HCT116 (cell line): ENCODE measurements at regions not wholly inside any gene's neighbourhood (a gene's known extent, or its start where the extent isn't known, plus 50 kb on each side); places are given as distances from the start of the nearest gene placed in this dataset.

ENCODE experiments used
- ATAC-seq: fragments of 200-7000 bp; cut with Tn5 transposase; 2 replicates; pipeline ENCODE4 v1.9.1; 2020; ENCODE audit warnings: mild to moderate bottlenecking, moderate library complexity
- BruUV-seq: library from RNA; stranded (reverse); fragments of 400-500 nt; replicated peaks from 2 replicates; lab custom pipeline; 2021; lab: Mats Ljungman, UMichigan
- CTCF ChIA-PET: fragments of 300-600 bp; sonication (Branson Sonifier 250); formaldehyde crosslinking; loops from one replicate; lab custom pipeline; 2021; ENCODE audit warnings: antibody characterized with exemption; lab: Charles Lee
- POLR2A ChIA-PET: fragments of 300-600, 350-600 bp; sonication (Branson Sonifier 250); formaldehyde crosslinking; loops from one replicate; lab custom pipeline; 2021; ENCODE audit warnings: antibody characterized with exemption; lab: Charles Lee
- RAD21 ChIA-PET, 2 experiments: fragments of 300-600 bp; sonication (Branson Sonifier 250); formaldehyde crosslinking; loops; one replicate each; lab custom pipeline; 2023; ENCODE audit warnings: low total read pairs in 2 of 2; ENCODE audit not compliant: uncharacterized antibody in 2 of 2, unreplicated experiment in 2 of 2, low non-redundant PET in 1 of 2; lab: Charles Lee
- DNase-seq: peaks from one replicate; pipeline ENCODE4 v3.0.0-alpha.2; 2010; ENCODE audit warnings: low read depth, low spot score
- H2AFZ ChIP-seq: fragments of 200-600 bp; shearing (Covaris generic), sonication (generic); 2 replicates; pipeline ENCODE4 v1.6.1; 2017; ENCODE audit warnings: low read depth, mixed run types, mixed read lengths, antibody characterized with exemption, low read length; ENCODE audit not compliant: poor library complexity, severe bottlenecking
- H3K27ac ChIP-seq: 2 replicates; pipeline ENCODE4 v1.5.1; 2012; ENCODE audit warnings: low read depth, low read length
- H3K27me3 ChIP-seq: fragments of 200-600 bp; sonication (generic); 2 replicates; pipeline ENCODE4 v1.6.1; 2016; ENCODE audit warnings: mixed run types, low read length, mixed read lengths; ENCODE audit not compliant: insufficient read depth
- H3K36me3 ChIP-seq, 2 experiments: fragments of 200-500 bp in 1 of 2; fragments of 200-600 bp in 1 of 2; sonication (Bioruptor generic) in 1 of 2; sonication (generic) in 1 of 2; 2 replicates each; pipeline versions ENCODE4 v1.5.1 to v1.6.1; 2014 to 2016; ENCODE audit warnings: low read length in 2 of 2, inconsistent platforms in 1 of 2, mixed read lengths in 1 of 2, mixed run types in 1 of 2; ENCODE audit not compliant: insufficient read depth in 2 of 2, control insufficient read depth in 1 of 2
- H3K4me1 ChIP-seq, 2 experiments: fragments of 200-600 bp in 1 of 2; sonication (generic) in 1 of 2; 2 replicates each; pipeline versions ENCODE4 v1.5.1 to v1.6.1; 2012 to 2017; ENCODE audit warnings: low read length in 2 of 2, inconsistent platforms in 1 of 2, mild to moderate bottlenecking in 1 of 2, mixed read lengths in 1 of 2, mixed run types in 1 of 2, moderate library complexity in 1 of 2; ENCODE audit not compliant: insufficient read depth in 2 of 2, control insufficient read depth in 1 of 2
- H3K4me2 ChIP-seq: fragments of 200-600 bp; sonication (generic); 2 replicates; pipeline ENCODE4 v1.6.1; 2017; ENCODE audit warnings: mixed run types, low read length, mixed read lengths
- H3K4me3 ChIP-seq, 2 experiments: fragments of 200-600 bp in 1 of 2; sonication (generic) in 1 of 2; replicated peaks in 1 of 2; 2 replicates each; pipeline ENCODE4 v1.5.1; 2011 to 2016; ENCODE audit warnings: low read length in 2 of 2, control low read depth in 1 of 2, low read depth in 1 of 2, mild to moderate bottlenecking in 1 of 2, mixed read lengths in 1 of 2, mixed run types in 1 of 2
- H3K79me2 ChIP-seq: fragments of 200-600 bp; sonication (generic); 2 replicates; pipeline ENCODE4 v1.6.1; 2017; ENCODE audit warnings: mild to moderate bottlenecking, mixed run types, low read length, moderate library complexity, mixed read lengths; ENCODE audit not compliant: insufficient read depth
- H3K9ac ChIP-seq: fragments of 200-600 bp; sonication (generic); 2 replicates; pipeline ENCODE4 v1.6.1; 2016; ENCODE audit warnings: low read length, mixed read lengths
- H3K9me2 ChIP-seq: fragments of 200-600 bp; sonication (generic), shearing (Covaris generic); 2 replicates; pipeline ENCODE4 v1.6.1; 2017; ENCODE audit warnings: mixed run types, mild to moderate bottlenecking, moderate library complexity; ENCODE audit not compliant: insufficient read depth
- H3K9me3 ChIP-seq, 2 experiments: fragments of 200-500 bp in 1 of 2; fragments of 200-600 bp in 1 of 2; sonication (Bioruptor generic) in 1 of 2; sonication (generic) in 1 of 2; 2 replicates each; pipeline ENCODE4 v1.6.1; 2014 to 2017; ENCODE audit warnings: low read length in 2 of 2, mixed read lengths in 2 of 2, inconsistent platforms in 1 of 2, low read depth in 1 of 2, mild to moderate bottlenecking in 1 of 2, mixed run types in 1 of 2, moderate library complexity in 1 of 2; ENCODE audit not compliant: control insufficient read depth in 1 of 2, insufficient read depth in 1 of 2
- H4K20me1 ChIP-seq: fragments of 200-600 bp; sonication (generic), shearing (Covaris generic); 2 replicates; pipeline ENCODE4 v1.6.1; 2017; ENCODE audit warnings: mixed run types, mild to moderate bottlenecking, moderate library complexity; ENCODE audit not compliant: insufficient read depth
- ATF3 ChIP-seq: IDR thresholded peaks from 2 replicates; pipeline ENCODE4 v1.6.1; 2012
- CBX3 ChIP-seq: IDR thresholded peaks from 2 replicates; pipeline ENCODE4 v1.6.1; 2012; ENCODE audit warnings: low read depth
- ELF1 ChIP-seq: IDR thresholded peaks from 2 replicates; pipeline ENCODE4 v1.6.1; 2012; ENCODE audit warnings: low read depth, borderline replicate concordance
- EZH2phosphoT487 ChIP-seq: fragments of 200-600 bp; IDR thresholded peaks from 2 replicates; pipeline ENCODE4 v1.6.1; 2018; ENCODE audit warnings: antibody characterized with exemption, borderline replicate concordance
- JUND ChIP-seq: IDR thresholded peaks from 2 replicates; pipeline ENCODE4 v1.6.1; 2012
- MAX ChIP-seq: IDR thresholded peaks from 2 replicates; pipeline ENCODE4 v1.6.1; 2012
- POLR2A ChIP-seq: IDR thresholded peaks from 2 replicates; pipeline ENCODE4 v1.7.0; 2011; ENCODE audit warnings: borderline replicate concordance; ENCODE audit not compliant: insufficient read depth, insufficient read length; ENCODE audit errors: extremely low read depth
- POLR2AphosphoS5 ChIP-seq: IDR thresholded peaks from 2 replicates; pipeline ENCODE4 v1.6.1; 2011; ENCODE audit warnings: mild to moderate bottlenecking, low read depth, low read length, moderate library complexity
- RAD21 ChIP-seq: IDR thresholded peaks from 2 replicates; pipeline ENCODE4 v1.6.1; 2012; ENCODE audit warnings: low read depth, mild to moderate bottlenecking
- SIN3A ChIP-seq: IDR thresholded peaks from 2 replicates; pipeline ENCODE4 v1.6.1; 2012; ENCODE audit warnings: low read depth
- TCF7L2 ChIP-seq: IDR thresholded peaks from 2 replicates; pipeline ENCODE4 v1.7.0; 2011; ENCODE audit warnings: borderline replicate concordance, inconsistent platforms; ENCODE audit not compliant: insufficient read depth, insufficient read length; ENCODE audit errors: extremely low read depth
- YY1 ChIP-seq: IDR thresholded peaks from 2 replicates; pipeline ENCODE4 v1.6.1; 2011; ENCODE audit warnings: low read length, low read depth, moderate library complexity, mild to moderate bottlenecking; ENCODE audit not compliant: insufficient replicate concordance; ENCODE audit errors: extremely low read depth
- ZFX ChIP-seq: fragments of 450-650 bp; IDR thresholded peaks from 2 replicates; pipeline ENCODE4 v1.6.1; 2017
- ZNF274 ChIP-seq: fragments of 200-500 bp; sonication (Bioruptor generic); IDR thresholded peaks from 2 replicates; pipeline ENCODE4 v1.6.1; 2014; ENCODE audit warnings: mild to moderate bottlenecking, low read depth, low read length, inconsistent platforms
- intact Hi-C: fragments of 100-400 bp; cut with micrococcal nuclease; formaldehyde crosslinking; loops from 2 replicates; pipeline ENCODE4 v1.10.0; 2022

- RAD21 ChIA-PET, result no interaction called here
- H3K27me3 ChIP-seq, result peaks cover 29% of the 10 kb centered on the region
- ATAC-seq (no peak), DNase-seq (no peak)
- no peak overlapping the region for H2AFZ ChIP-seq
- no peaks in the 10 kb centered on the region for H3K79me2 ChIP-seq
- intact Hi-C loops, result no loop called here
- H3K9ac ChIP-seq, result no peak overlapping the region
- H3K4me3 ChIP-seq, result no peak overlapping the region
- H3K4me1 ChIP-seq, result no peaks in the 10 kb centered on the region
- no peak overlapping the region for H3K4me2 ChIP-seq
- TF ChIP-seq ATF3, result no peak
- no peak for TF ChIP-seq MAX
- TF ChIP-seq CBX3, result no peak
- TF ChIP-seq POLR2AphosphoS5, result no peak
- TF ChIP-seq SIN3A, result no peak
- TF ChIP-seq ELF1, result no peak
- TF ChIP-seq ZNF274, result no peak
- TF ChIP-seq ZFX, result no peak
- no peak for TF ChIP-seq POLR2A
- no peak for TF ChIP-seq EZH2phosphoT487
- TF ChIP-seq RAD21, result no peak
- TF ChIP-seq YY1, result no peak
- no peak for TF ChIP-seq TCF7L2
- no peak for TF ChIP-seq JUND
- TF ChIP-seq, all 23 proteins: peak for 0
- H3K36me3 ChIP-seq, result no peaks in the 10 kb centered on the region
- ChIA-PET CTCF (no interaction called here), POLR2A (no interaction called here)
- H3K9me3 ChIP-seq, result no peaks in the 10 kb centered on the region
- no peaks in the 10 kb centered on the region for H4K20me1 ChIP-seq
- no TSS peak for BruUV-seq
- no peaks in the 10 kb centered on the region for H3K9me2 ChIP-seq
- no peak overlapping the region for H3K27ac ChIP-seq
Measured at GRCh38 chr14:94998685-94999084, 158.6 kb downstream of the DICER1 start.
